Ovary (tissue), 7 donors: ENCODE measurements at regions not wholly inside any gene's neighbourhood (a gene's known extent, or its start where the extent isn't known, plus 50 kb on each side); places are given as distances from the start of the nearest gene placed in this dataset.

ENCODE experiments used
- DNase-seq, 5 donors: peaks; one replicate each; pipeline ENCODE4 v3.0.0-alpha.2; 2019 to 2020
- H3K27ac ChIP-seq, 2 donors: fragments of 200-600 bp; one replicate each; pipeline versions ENCODE4 v1.5.1 to v1.8.0; 2019 to 2022
- H3K27me3 ChIP-seq: fragments of 200-600 bp; one replicate; pipeline ENCODE4 v1.8.0; 2022
- H3K36me3 ChIP-seq: fragments of 200-600 bp; sonication (generic); one replicate; pipeline ENCODE4 v1.5.1; 2019
- H3K4me1 ChIP-seq: one replicate; pipeline ENCODE4 v1.8.1; 2013; ENCODE audit warnings: mild to moderate bottlenecking, moderate library complexity; ENCODE audit not compliant: insufficient read depth
- H3K4me3 ChIP-seq: fragments of 200-600 bp; sonication (generic); one replicate; pipeline ENCODE4 v1.5.1; 2017
- H3K9me3 ChIP-seq, 2 donors: fragments of 200-600 bp in 1 of 2; sonication (generic) in 1 of 2; one replicate each; pipeline versions ENCODE4 v1.5.1 to v1.8.1; 2013 to 2019; ENCODE audit warnings: mild to moderate bottlenecking in 1 of 2, moderate library complexity in 1 of 2
- EP300 ChIP-seq: sonication (generic); formaldehyde crosslinking; IDR thresholded peaks from one replicate; pipeline ENCODE4 v1.6.1; 2017; ENCODE audit warnings: antibody characterized with exemption
- POLR2A ChIP-seq: fragments of 450-650 bp; IDR thresholded peaks from one replicate; pipeline ENCODE4 v1.6.1; 2017; ENCODE audit warnings: antibody characterized with exemption, mild to moderate bottlenecking, moderate library complexity
- WGBS, 3 donors: extraction: QIAGEN DNeasy Blood & Tissue Kit in 1 of 3; methylation state at CpG; one replicate each; pipeline versions ENCODE4 v1.1.5 to v1.1.7; 2013 to 2017; 5-methylcytosine and 5-hydroxymethylcytosine counted together
- intact Hi-C, 4 donors: fragments of 100-400 bp; cut with DNase I; formaldehyde crosslinking; loops; one replicate each; pipeline versions ENCODE4 v1.11.0 to v1.15.1; 2022 to 2023
- TF ChIP-seq, protein P1 (sequence below), 3 donors: fragments of 450-650 bp in 2 of 3; fragments of 200-600 bp in 1 of 3; IDR thresholded peaks; one replicate each; pipeline versions ENCODE4 v1.5.1 to v1.8.0; 2016 to 2022; ENCODE audit warnings: antibody characterized with exemption in 3 of 3, mild to moderate bottlenecking in 1 of 3
- donor health status: DM: no; HTN: no; CAD: no; lungs with moderate emphysema.
- donor health status: DM: no; HTN: no; CAD: no.
- donor health status: Bipolar disorder and iron deficiency.
- donor health status: DM: no; HTN: no; CAD: no.
- donor health status: DM: yes; HTN: yes; CAD: no.

DNA sequence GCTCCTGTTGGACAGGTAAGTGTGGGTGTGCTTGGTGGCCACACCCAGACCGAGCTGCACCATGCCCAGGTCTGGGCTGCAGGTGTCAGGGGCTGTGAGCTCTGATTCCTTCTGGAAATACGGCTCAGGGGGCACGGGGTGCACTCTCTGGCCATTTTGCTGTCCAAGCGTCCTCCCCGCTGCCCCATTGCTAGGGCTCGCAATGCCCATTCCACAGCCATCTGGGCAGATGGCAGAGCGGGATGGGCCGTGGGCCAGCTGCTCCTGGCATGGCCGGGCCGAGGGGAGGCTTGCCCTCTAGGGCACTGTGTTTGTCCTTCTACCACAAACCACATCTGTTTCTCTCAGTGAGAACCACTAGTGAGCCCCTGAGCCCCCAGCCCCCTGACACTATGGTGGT is 67.9 kb upstream of the RXRA start:
- Histone ChIP-seq H3K9me3 (no peaks in the 10 kb centered on the region), H3K4me3 (no peak overlapping the region), H3K27ac (no peak overlapping the region), H3K4me1 (no peaks in the 10 kb centered on the region), H3K36me3 (no peaks in the 10 kb centered on the region), H3K27me3 (no peaks in the 10 kb centered on the region)
- intact Hi-C loops = no loop called here
- WGBS, 3 donors = 82 to 88% (median 84%) methylated on average over 7 to 10 of the region's 10 CpGs
- no peak for DNase-seq
- TF ChIP-seq, protein P1, sequence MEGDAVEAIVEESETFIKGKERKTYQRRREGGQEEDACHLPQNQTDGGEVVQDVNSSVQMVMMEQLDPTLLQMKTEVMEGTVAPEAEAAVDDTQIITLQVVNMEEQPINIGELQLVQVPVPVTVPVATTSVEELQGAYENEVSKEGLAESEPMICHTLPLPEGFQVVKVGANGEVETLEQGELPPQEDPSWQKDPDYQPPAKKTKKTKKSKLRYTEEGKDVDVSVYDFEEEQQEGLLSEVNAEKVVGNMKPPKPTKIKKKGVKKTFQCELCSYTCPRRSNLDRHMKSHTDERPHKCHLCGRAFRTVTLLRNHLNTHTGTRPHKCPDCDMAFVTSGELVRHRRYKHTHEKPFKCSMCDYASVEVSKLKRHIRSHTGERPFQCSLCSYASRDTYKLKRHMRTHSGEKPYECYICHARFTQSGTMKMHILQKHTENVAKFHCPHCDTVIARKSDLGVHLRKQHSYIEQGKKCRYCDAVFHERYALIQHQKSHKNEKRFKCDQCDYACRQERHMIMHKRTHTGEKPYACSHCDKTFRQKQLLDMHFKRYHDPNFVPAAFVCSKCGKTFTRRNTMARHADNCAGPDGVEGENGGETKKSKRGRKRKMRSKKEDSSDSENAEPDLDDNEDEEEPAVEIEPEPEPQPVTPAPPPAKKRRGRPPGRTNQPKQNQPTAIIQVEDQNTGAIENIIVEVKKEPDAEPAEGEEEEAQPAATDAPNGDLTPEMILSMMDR (IDR thresholded peaks at IDR 0.05) = no peak
- TF ChIP-seq POLR2A (no peak), EP300 (no peak)

DNA sequence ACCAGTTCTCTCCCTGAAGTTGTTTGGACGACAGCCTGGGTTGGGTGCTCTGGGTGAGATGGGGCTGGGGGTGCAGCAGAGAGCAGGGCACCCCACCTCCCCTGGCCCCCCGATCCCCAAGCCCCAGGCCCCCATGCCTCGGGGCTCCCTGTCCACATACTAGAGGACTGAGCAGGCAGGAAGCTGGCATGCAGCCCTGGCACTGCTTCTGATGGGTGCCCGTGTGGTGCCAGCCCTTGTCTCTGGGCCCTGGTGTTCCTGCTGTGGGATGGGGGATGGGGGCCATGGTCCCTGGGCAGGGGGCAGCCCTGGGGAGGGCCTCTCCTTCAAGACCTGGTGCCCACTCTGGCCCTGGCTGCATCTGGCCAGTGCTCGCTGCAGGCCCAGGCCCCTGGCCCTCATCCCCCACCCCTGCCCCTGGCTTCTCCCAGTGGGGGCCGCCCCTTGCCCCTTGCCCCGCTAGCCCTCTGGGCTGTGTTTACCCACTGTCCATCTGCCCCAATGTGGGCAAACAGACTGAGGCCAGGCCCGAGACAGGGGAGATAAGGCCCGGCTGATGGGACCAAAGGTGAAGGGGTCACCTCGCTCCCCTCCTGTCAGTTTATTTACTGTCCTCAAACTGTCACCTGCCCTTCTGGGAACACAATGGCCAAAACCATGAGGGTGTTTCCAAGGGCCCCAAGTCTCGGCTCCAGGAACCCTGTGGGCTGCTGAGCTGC is 67.3 kb upstream of the RXRA start:
- intact Hi-C loops = no loop called here
- no peak for DNase-seq
- 81 to 86% (median 82%) methylated on average over 10 to 11 of the region's 11 CpGs for WGBS, 3 donors
- Histone ChIP-seq H3K27ac (no peak overlapping the region), H3K4me3 (no peak overlapping the region), H3K4me1 (peaks cover 1% of the 10 kb centered on the region), H3K27me3 (no peaks in the 10 kb centered on the region), H3K36me3 (no peaks in the 10 kb centered on the region), H3K9me3 (no peaks in the 10 kb centered on the region)
- TF ChIP-seq POLR2A (no peak), EP300 (no peak)
- TF ChIP-seq, protein P1 (IDR thresholded peaks at IDR 0.05) = no peak

DNA sequence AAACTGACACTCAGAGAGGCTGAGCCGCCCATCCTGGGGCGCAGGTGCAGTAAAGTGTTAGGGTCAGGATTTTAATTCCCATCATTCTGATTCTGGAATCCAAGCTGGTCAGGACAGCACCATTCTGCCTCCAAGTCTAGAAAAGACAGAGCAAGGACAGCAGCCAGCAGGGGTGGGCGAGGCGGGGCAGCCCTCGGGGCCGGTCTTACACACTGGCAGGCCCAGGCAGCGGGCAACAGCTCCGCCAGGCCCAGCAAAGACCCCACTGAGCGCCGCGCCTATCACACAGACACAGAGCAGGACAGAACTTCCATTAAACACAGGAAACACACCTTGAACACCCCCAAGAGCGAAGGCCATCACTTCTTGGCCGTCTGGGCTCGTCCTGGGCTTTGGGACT is 66.5 kb upstream of the RXRA start:
- H3K27me3 ChIP-seq = no peaks in the 10 kb centered on the region
- no peaks in the 10 kb centered on the region for H3K9me3 ChIP-seq
- peaks cover 2% of the 10 kb centered on the region for H3K4me1 ChIP-seq
- no peak for TF ChIP-seq EP300
- no peak for TF ChIP-seq POLR2A
- TF ChIP-seq, protein P1 (IDR thresholded peaks at IDR 0.05) = no peak
- intact Hi-C loops = no loop called here
- no peak for DNase-seq
- H3K27ac ChIP-seq = no peak overlapping the region
- no peaks in the 10 kb centered on the region for H3K36me3 ChIP-seq
- WGBS, 3 donors = 92 to 94% (median 94%) methylated on average over 14 of the region's 14 CpGs
- H3K4me3 ChIP-seq = no peak overlapping the region

DNA sequence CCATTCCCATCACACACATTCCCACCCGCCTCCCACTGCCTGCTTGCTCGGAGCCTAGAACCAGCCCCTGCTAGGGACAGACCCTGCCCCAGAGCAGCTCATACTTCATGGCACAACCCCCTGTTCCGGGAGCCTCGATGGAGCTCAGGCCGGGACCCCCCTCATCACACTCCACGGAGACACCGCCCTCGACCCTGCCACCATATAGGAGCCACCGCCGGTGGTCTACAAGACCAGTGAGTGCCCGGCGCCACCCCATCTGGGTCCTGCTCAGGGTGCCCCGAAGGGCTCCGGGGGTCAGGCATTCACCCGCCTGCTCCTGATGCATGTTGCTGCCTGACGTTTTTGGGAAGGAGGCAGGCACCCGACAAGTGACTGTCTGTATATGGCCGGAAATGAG is 65.5 kb upstream of the RXRA start:
- no peaks in the 10 kb centered on the region for H3K27me3 ChIP-seq

More for the DNA sequence above, 65.5 kb upstream of the RXRA start:
- no peaks in the 10 kb centered on the region for H3K9me3 ChIP-seq
- no peak overlapping the region for H3K27ac ChIP-seq
- TF ChIP-seq EP300 = no peak
- TF ChIP-seq, protein P1 (IDR thresholded peaks at IDR 0.05) = no peak
- no peak for TF ChIP-seq POLR2A
- H3K4me3 ChIP-seq = no peak overlapping the region
- H3K4me1 ChIP-seq = peaks cover 2% of the 10 kb centered on the region
- H3K36me3 ChIP-seq = no peaks in the 10 kb centered on the region
- intact Hi-C loops = no loop called here
- peak in 1 of 5 donors; percentile 12 for DNase-seq
- 83 to 86% (median 86%) methylated on average over 18 of the region's 18 CpGs for WGBS, 3 donors
